HepG2 (cell line): ENCODE measurements at regions not wholly inside any gene's neighbourhood (a gene's known extent, or its start where the extent isn't known, plus 50 kb on each side); places are given as distances from the start of the nearest gene placed in this dataset.

Experiments used
- ATAC-seq: fragments of 200-7000 bp; cut with Tn5 transposase; 3 replicates; pipeline ENCODE4 v1.9.1; 2020; ENCODE audit warnings: mild to moderate bottlenecking, moderate library complexity
- BruUV-seq: library from RNA; stranded (reverse); fragments of 400-500 nt; replicated peaks from 2 replicates; lab custom pipeline; 2021; lab: Mats Ljungman, UMichigan
- CTCF ChIA-PET: fragments of 300-600 bp; formaldehyde crosslinking; extraction: SDS; loops from one replicate; lab custom pipeline; 2021; ENCODE audit warnings: low total read pairs, inconsistent platforms, low intra/inter-chr PET ratio; lab: Yijun Ruan, JAX
- POLR2A ChIA-PET: fragments of 350-600 bp; sonication (Branson Sonifier 250); formaldehyde crosslinking; loops from one replicate; lab custom pipeline; 2020; ENCODE audit warnings: antibody characterized with exemption, inconsistent platforms; lab: Yijun Ruan, JAX
- DNase-seq: peaks from one replicate; pipeline ENCODE4 v3.0.0-alpha.2; 2015; ENCODE audit warnings: low spot score
- FAIRE-seq: peaks from 3 replicates; lab custom pipeline; 2011; peaks lifted over from hg19 to GRCh38; lab: Jason Lieb, UNC
- H2AFZ ChIP-seq: one replicate; pipeline ENCODE4 v1.6.1; 2011; ENCODE audit warnings: low read length, inconsistent platforms
- H3K27ac ChIP-seq: fragments of 300-600 bp; 3 replicates; pipeline ENCODE4 v1.8.0; 2011; ENCODE audit warnings: mixed run types, mild to moderate bottlenecking, mixed read lengths, low read length, inconsistent platforms; ENCODE audit not compliant: insufficient read depth; ENCODE audit errors: extremely low read length
- H3K27me3 ChIP-seq, 2 experiments: fragments of 200-600 bp in 1 of 2; 2 replicates in 1 of 2; 3 replicates in 1 of 2; pipeline versions ENCODE4 v1.6.0 to v1.8.0; 2011; ENCODE audit warnings: low read length in 2 of 2, mild to moderate bottlenecking in 2 of 2, moderate library complexity in 2 of 2, inconsistent platforms in 1 of 2; ENCODE audit not compliant: insufficient read depth in 2 of 2, control insufficient read depth in 1 of 2
- H3K36me3 ChIP-seq, 2 experiments: fragments of 200-600 bp in 1 of 2; replicated peaks in 1 of 2; 2 replicates in 1 of 2; 3 replicates in 1 of 2; pipeline versions ENCODE4 v1.5.1 to v1.8.0; 2011; ENCODE audit warnings: low read length in 2 of 2, inconsistent platforms in 1 of 2; ENCODE audit not compliant: insufficient read depth in 2 of 2, control insufficient read depth in 1 of 2
- H3K4me1 ChIP-seq: 2 replicates; pipeline ENCODE4 v1.5.1; 2012; ENCODE audit warnings: low read length, inconsistent platforms; ENCODE audit not compliant: insufficient read depth
- H3K4me2 ChIP-seq: 2 replicates; pipeline ENCODE4 v1.6.0; 2011; ENCODE audit warnings: low read depth, low read length, inconsistent platforms
- H3K4me3 ChIP-seq, 3 experiments: fragments of 200-600 bp in 1 of 3; sonication (generic), shearing (Covaris generic) in 1 of 3; replicated peaks in 1 of 3; 2 replicates each; pipeline ENCODE4 v1.5.1; 2011 to 2016; ENCODE audit warnings: low read length in 3 of 3, inconsistent platforms in 2 of 3, low read depth in 2 of 3, mild to moderate bottlenecking in 2 of 3, control low read depth in 1 of 3, mixed read lengths in 1 of 3; ENCODE audit not compliant: insufficient read depth in 1 of 3
- H3K79me2 ChIP-seq: one replicate; pipeline ENCODE4 v1.6.1; 2011; ENCODE audit warnings: low read length, inconsistent platforms; ENCODE audit not compliant: insufficient read depth
- H3K9ac ChIP-seq: 2 replicates; pipeline ENCODE4 v1.6.0; 2011; ENCODE audit warnings: mild to moderate bottlenecking, low read depth, low read length, inconsistent platforms; ENCODE audit not compliant: insufficient read depth
- H3K9me3 ChIP-seq: 2 replicates; pipeline ENCODE4 v1.5.1; 2012; ENCODE audit warnings: mild to moderate bottlenecking, low read length
- H4K20me1 ChIP-seq: 2 replicates; pipeline ENCODE4 v1.6.0; 2011; ENCODE audit warnings: inconsistent platforms, mild to moderate bottlenecking, low read length, moderate library complexity; ENCODE audit not compliant: insufficient read depth
- CAMTA2 ChIP-seq: sonication (generic); formaldehyde crosslinking; IDR thresholded peaks from 2 replicates; pipeline ENCODE4 v1.4.0; 2020; ENCODE audit warnings: mild to moderate bottlenecking, missing genetic modification reagents, borderline replicate concordance
- FIP1L1 ChIP-seq: fragments of 200-400 bp; formaldehyde crosslinking; IDR thresholded peaks from 2 replicates; pipeline ENCODE4 v1.6.1; 2018; ENCODE audit warnings: low read depth, mild to moderate bottlenecking, low read length, moderate library complexity, borderline replicate concordance; ENCODE audit not compliant: insufficient read depth
- ZNF563 ChIP-seq: sonication (generic); formaldehyde crosslinking; IDR thresholded peaks from 2 replicates; pipeline ENCODE4 v1.8.0; 2022; ENCODE audit warnings: mild to moderate bottlenecking, moderate library complexity, missing genetic modification reagents
- WGBS: methylation state at CpG from one replicate; pipeline ENCODE4 v1.1.6; 2017; ENCODE audit warnings: low lambda C conversion rate; 5-methylcytosine and 5-hydroxymethylcytosine counted together
- in situ Hi-C: cut with HindIII; loops from 2 replicates; pipeline ENCODE4 v1.10.0; 2017; ENCODE audit warnings: low pct_unique_long_range_greater_than_20kb; ENCODE audit not compliant: extremely low pct_ligation_motif_present
- intact Hi-C: fragments of 100-400 bp; cut with micrococcal nuclease; formaldehyde crosslinking; loops from one replicate; pipeline ENCODE4 v1.10.0; 2022; ENCODE audit not compliant: unreplicated experiment
- TF ChIP-seq, protein P1 (sequence below): sonication (generic); formaldehyde crosslinking; IDR thresholded peaks from 2 replicates; pipeline ENCODE4 v1.4.0; 2020; ENCODE audit warnings: missing genetic modification reagents, borderline replicate concordance
- TF ChIP-seq, protein P2 (sequence below), 2 experiments: sonication (generic) in 1 of 2; formaldehyde crosslinking in 1 of 2; IDR thresholded peaks; 2 replicates each; pipeline versions ENCODE4 v1.4.0 to v1.6.1; 2016 to 2020; ENCODE audit warnings: borderline replicate concordance in 1 of 2, low read depth in 1 of 2, mild to moderate bottlenecking in 1 of 2, missing genetic modification reagents in 1 of 2
- TF ChIP-seq, protein P3 (sequence below): sonication (generic); formaldehyde crosslinking; IDR thresholded peaks from 2 replicates; pipeline ENCODE4 v1.4.0; 2020; ENCODE audit warnings: low read depth, missing genetic modification reagents

DNA sequence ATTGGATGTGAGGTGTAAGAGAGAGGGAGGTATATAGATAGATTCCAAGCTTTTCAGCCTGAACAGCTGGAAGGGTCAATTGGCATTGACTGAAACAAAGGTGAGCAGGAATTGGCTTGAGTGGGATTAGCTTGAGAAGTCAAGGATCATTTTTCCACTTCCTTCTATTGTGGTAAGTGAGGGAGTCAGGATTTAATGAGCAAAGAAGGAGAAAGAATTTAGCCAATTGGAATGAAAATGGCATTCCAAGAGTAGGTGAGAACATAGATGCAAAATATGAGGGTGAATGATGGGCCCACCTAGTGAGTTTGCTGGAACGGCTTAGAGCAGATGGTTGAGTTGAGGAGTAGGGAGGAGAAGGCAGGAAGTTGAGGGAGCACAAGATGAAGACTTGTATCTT, 56.5 kb upstream of the ETV6 start (continued):
- TF ChIP-seq, protein P1, sequence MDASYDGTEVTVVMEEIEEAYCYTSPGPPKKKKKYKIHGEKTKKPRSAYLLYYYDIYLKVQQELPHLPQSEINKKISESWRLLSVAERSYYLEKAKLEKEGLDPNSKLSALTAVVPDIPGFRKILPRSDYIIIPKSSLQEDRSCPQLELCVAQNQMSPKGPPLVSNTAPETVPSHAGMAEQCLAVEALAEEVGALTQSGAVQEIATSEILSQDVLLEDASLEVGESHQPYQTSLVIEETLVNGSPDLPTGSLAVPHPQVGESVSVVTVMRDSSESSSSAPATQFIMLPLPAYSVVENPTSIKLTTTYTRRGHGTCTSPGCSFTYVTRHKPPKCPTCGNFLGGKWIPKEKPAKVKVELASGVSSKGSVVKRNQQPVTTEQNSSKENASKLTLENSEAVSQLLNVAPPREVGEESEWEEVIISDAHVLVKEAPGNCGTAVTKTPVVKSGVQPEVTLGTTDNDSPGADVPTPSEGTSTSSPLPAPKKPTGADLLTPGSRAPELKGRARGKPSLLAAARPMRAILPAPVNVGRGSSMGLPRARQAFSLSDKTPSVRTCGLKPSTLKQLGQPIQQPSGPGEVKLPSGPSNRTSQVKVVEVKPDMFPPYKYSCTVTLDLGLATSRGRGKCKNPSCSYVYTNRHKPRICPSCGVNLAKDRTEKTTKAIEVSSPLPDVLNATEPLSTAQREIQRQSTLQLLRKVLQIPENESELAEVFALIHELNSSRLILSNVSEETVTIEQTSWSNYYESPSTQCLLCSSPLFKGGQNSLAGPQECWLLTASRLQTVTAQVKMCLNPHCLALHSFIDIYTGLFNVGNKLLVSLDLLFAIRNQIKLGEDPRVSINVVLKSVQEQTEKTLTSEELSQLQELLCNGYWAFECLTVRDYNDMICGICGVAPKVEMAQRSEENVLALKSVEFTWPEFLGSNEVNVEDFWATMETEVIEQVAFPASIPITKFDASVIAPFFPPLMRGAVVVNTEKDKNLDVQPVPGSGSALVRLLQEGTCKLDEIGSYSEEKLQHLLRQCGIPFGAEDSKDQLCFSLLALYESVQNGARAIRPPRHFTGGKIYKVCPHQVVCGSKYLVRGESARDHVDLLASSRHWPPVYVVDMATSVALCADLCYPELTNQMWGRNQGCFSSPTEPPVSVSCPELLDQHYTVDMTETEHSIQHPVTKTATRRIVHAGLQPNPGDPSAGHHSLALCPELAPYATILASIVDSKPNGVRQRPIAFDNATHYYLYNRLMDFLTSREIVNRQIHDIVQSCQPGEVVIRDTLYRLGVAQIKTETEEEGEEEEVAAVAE = no peak
- TF ChIP-seq, protein P2, sequence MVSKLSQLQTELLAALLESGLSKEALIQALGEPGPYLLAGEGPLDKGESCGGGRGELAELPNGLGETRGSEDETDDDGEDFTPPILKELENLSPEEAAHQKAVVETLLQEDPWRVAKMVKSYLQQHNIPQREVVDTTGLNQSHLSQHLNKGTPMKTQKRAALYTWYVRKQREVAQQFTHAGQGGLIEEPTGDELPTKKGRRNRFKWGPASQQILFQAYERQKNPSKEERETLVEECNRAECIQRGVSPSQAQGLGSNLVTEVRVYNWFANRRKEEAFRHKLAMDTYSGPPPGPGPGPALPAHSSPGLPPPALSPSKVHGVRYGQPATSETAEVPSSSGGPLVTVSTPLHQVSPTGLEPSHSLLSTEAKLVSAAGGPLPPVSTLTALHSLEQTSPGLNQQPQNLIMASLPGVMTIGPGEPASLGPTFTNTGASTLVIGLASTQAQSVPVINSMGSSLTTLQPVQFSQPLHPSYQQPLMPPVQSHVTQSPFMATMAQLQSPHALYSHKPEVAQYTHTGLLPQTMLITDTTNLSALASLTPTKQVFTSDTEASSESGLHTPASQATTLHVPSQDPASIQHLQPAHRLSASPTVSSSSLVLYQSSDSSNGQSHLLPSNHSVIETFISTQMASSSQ (IDR thresholded peaks at IDR 0.05; ENCODE audit: low read depth) = no peak
- TF ChIP-seq, protein P2 (CRISPR knock-in tag; IDR thresholded peaks at IDR 0.05; ENCODE audit: borderline replicate concordance) = no peak

DNA sequence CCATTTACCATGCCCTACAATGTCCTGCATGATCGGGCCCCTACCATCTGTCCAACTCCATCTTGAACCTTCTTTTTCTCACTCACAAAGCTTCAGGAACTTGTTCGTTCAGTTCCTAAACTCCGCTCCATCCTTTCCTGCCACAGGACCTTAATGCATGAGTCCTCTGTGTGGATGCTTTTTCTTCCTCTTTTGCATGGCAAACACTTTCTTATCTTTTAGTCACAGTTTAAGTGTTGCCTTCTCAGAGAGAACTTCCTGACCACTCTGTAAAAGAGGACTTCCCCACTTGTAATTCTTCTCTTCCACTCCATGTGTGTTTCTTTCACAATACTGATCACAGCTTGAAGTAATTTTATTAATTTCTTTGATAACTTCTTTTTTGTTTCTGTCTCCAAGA, 54.4 kb upstream of the ETV6 start:
- Histone ChIP-seq H3K27me3 (peaks cover 3 to 8% of the 10 kb centered on the region in 2 experiments; a peak in 3 of 5 replicates), H3K4me1 (no peaks in the 10 kb centered on the region), H3K27ac (no peak overlapping the region), H2AFZ (no peak overlapping the region), H3K9me3 (no peaks in the 10 kb centered on the region), H4K20me1 (no peaks in the 10 kb centered on the region), H3K36me3 (no peaks in the 10 kb centered on the region), H3K79me2 (no peaks in the 10 kb centered on the region), H3K9ac (no peak overlapping the region), H3K4me2 (no peak overlapping the region), H3K4me3 (no peak overlapping the region)
- ChIA-PET CTCF (no interaction called here), POLR2A (no interaction called here)
- no peak for DNase-seq
- ATAC-seq = no peak
- no peak for FAIRE-seq
- intact Hi-C loops (no loop called here), in situ Hi-C loops (no loop called here)
- WGBS = 49% methylated on average over 3 of the region's 3 CpGs
- no TSS peak for BruUV-seq
- TF ChIP-seq CAMTA2 (CRISPR knock-in tag) (no peak), ZNF563 (CRISPR knock-in tag) (no peak), FIP1L1 (no peak)
- TF ChIP-seq, protein P3, sequence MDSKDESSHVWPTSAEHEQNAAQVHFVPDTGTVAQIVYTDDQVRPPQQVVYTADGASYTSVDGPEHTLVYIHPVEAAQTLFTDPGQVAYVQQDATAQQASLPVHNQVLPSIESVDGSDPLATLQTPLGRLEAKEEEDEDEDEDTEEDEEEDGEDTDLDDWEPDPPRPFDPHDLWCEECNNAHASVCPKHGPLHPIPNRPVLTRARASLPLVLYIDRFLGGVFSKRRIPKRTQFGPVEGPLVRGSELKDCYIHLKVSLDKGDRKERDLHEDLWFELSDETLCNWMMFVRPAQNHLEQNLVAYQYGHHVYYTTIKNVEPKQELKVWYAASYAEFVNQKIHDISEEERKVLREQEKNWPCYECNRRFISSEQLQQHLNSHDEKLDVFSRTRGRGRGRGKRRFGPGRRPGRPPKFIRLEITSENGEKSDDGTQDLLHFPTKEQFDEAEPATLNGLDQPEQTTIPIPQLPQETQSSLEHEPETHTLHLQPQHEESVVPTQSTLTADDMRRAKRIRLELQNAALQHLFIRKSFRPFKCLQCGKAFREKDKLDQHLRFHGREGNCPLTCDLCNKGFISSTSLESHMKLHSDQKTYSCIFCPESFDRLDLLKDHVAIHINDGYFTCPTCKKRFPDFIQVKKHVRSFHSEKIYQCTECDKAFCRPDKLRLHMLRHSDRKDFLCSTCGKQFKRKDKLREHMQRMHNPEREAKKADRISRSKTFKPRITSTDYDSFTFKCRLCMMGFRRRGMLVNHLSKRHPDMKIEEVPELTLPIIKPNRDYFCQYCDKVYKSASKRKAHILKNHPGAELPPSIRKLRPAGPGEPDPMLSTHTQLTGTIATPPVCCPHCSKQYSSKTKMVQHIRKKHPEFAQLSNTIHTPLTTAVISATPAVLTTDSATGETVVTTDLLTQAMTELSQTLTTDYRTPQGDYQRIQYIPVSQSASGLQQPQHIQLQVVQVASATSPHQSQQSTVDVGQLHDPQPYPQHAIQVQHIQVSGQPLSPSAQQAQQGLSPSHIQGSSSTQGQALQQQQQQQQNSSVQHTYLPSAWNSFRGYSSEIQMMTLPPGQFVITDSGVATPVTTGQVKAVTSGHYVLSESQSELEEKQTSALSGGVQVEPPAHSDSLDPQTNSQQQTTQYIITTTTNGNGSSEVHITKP = no peak
